ENCODE measurements at regions not wholly inside any gene's neighbourhood (a gene's known extent, or its start where the extent isn't known, plus 50 kb on each side); places are given as distances from the start of the nearest gene placed in this dataset.

- TF ChIP-seq, protein P1, sequence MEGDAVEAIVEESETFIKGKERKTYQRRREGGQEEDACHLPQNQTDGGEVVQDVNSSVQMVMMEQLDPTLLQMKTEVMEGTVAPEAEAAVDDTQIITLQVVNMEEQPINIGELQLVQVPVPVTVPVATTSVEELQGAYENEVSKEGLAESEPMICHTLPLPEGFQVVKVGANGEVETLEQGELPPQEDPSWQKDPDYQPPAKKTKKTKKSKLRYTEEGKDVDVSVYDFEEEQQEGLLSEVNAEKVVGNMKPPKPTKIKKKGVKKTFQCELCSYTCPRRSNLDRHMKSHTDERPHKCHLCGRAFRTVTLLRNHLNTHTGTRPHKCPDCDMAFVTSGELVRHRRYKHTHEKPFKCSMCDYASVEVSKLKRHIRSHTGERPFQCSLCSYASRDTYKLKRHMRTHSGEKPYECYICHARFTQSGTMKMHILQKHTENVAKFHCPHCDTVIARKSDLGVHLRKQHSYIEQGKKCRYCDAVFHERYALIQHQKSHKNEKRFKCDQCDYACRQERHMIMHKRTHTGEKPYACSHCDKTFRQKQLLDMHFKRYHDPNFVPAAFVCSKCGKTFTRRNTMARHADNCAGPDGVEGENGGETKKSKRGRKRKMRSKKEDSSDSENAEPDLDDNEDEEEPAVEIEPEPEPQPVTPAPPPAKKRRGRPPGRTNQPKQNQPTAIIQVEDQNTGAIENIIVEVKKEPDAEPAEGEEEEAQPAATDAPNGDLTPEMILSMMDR (IDR thresholded peaks at IDR 0.05; ENCODE audit: insufficient read depth, low read length, poor library complexity, severe bottlenecking): no peak
- TF ChIP-seq EZH2phosphoT487 (conservative IDR thresholded peaks at IDR 0.05; ENCODE audit: low read length): no peak
Observed at GRCh38 chr13:65830411-65831205, 1399.5 kb downstream of the PCDH9 start.

Measured in SU-DHL-6 (cell line).